Ectodermal cell (in vitro differentiated cells): ENCODE measurements at regions not wholly inside any gene's neighbourhood (a gene's known extent, or its start where the extent isn't known, plus 50 kb on each side); places are given as distances from the start of the nearest gene placed in this dataset.
"Not testable (repeated sequence)": the region's sequence is repeated elsewhere in the genome, so short reads cannot be mapped to it uniquely, and the experiment has no call there.

Experiments
- H3K27ac ChIP-seq: 2 replicates; pipeline ENCODE4 v1.7.0; 2013; ENCODE audit warnings: mild to moderate bottlenecking, low read depth, low read length; ENCODE audit not compliant: insufficient read depth, poor library complexity, severe bottlenecking
- H3K27me3 ChIP-seq: 2 replicates; pipeline ENCODE4 v1.7.0; 2013; ENCODE audit warnings: mild to moderate bottlenecking, low read length; ENCODE audit not compliant: insufficient read depth, control insufficient read depth, poor library complexity, severe bottlenecking
- H3K36me3 ChIP-seq: one replicate; pipeline ENCODE4 v1.7.0; 2013; ENCODE audit warnings: low read length; ENCODE audit not compliant: control insufficient read depth, insufficient read depth
- H3K4me1 ChIP-seq: one replicate; pipeline ENCODE4 v1.7.0; 2013; ENCODE audit warnings: low read length; ENCODE audit not compliant: control insufficient read depth, insufficient read depth
- H3K4me3 ChIP-seq: 2 replicates; pipeline ENCODE4 v1.7.0; 2013; ENCODE audit warnings: low read depth, low read length, control low read depth; ENCODE audit not compliant: insufficient read depth
- H3K9me3 ChIP-seq: 2 replicates; pipeline ENCODE4 v1.7.0; 2013; ENCODE audit warnings: mild to moderate bottlenecking, low read length, moderate library complexity; ENCODE audit not compliant: control insufficient read depth
- WGBS, 2 experiments: methylation state at CpG; one replicate each; pipeline ENCODE4 v1.1.7; 2013; ENCODE audit warnings: missing lambda C conversion rate in 2 of 2; 5-methylcytosine and 5-hydroxymethylcytosine counted together

- H3K27ac ChIP-seq: no peak overlapping the region
- no peaks in the 10 kb centered on the region for H3K9me3 ChIP-seq
- 89 to 97% methylated on average over 2 of the region's 2 CpGs for WGBS, 2 experiments
- H3K27me3 ChIP-seq: no peaks in the 10 kb centered on the region
- H3K36me3 ChIP-seq: no peaks in the 10 kb centered on the region
- H3K4me3 ChIP-seq: no peak overlapping the region
- no peaks in the 10 kb centered on the region for H3K4me1 ChIP-seq
These were observed 133.7 kb upstream of the TENT5A start for GRCh38 chr6:81886157-81886556.

- Histone ChIP-seq H3K36me3 (no peaks in the 10 kb centered on the region), H3K4me3 (no peak overlapping the region), H3K27ac (no peak overlapping the region), H3K27me3 (no peaks in the 10 kb centered on the region), H3K4me1 (no peaks in the 10 kb centered on the region), H3K9me3 (no peaks in the 10 kb centered on the region)
- WGBS, 2 experiments: 92 to 98% methylated on average over 2 to 3 of the region's 4 CpGs
These were observed 129.2 kb upstream of the TENT5A start for GRCh38 chr6:81881660-81882059.

DNA sequence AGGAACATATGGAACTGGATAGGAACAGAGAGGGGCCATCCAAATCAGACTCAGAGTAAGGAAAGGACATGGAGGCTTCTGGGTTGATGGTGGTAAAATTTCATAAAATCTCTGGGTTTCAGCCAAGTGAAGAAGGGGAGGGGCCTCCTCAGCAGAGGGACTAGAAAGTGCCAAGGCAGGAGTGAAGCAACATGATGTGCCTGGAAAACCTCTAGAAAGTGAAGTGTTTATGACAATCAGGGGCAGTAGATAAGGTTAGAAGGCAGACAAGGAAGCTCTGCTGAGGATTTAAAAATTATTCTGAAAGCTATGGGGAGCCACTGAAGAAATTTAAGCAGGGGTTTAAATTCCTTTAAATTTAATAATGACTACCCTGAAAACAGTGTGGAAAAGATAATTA lies 126.0 kb upstream of the TENT5A start:
- Histone ChIP-seq H3K27me3 (no peaks in the 10 kb centered on the region), H3K27ac (no peak overlapping the region), H3K36me3 (no peaks in the 10 kb centered on the region), H3K4me3 (no peak overlapping the region), H3K4me1 (no peaks in the 10 kb centered on the region), H3K9me3 (no peaks in the 10 kb centered on the region)

- WGBS, 2 experiments: 71 to 100% methylated on average over 1 of the region's 1 CpG
- no peaks in the 10 kb centered on the region for H3K4me1 ChIP-seq
These were observed 124.5 kb upstream of the TENT5A start for GRCh38 chr6:81876971-81877370.

GRCh38 chr6:81875782-81876293 lies 123.4 kb upstream of the TENT5A start:
- no peaks in the 10 kb centered on the region for H3K4me1 ChIP-seq
- H3K36me3 ChIP-seq: no peaks in the 10 kb centered on the region
- H3K27me3 ChIP-seq: no peaks in the 10 kb centered on the region
- H3K27ac ChIP-seq: no peak overlapping the region
- 98 to 100% methylated on average over 1 to 2 of the region's 3 CpGs for WGBS, 2 experiments
- H3K4me3 ChIP-seq: no peak overlapping the region
- H3K9me3 ChIP-seq: no peaks in the 10 kb centered on the region

More at GRCh38 chr6:81876971-81877370, 124.5 kb upstream of the TENT5A start:
- H3K4me3 ChIP-seq: no peak overlapping the region
- no peaks in the 10 kb centered on the region for H3K9me3 ChIP-seq
- no peak overlapping the region for H3K27ac ChIP-seq
- no peaks in the 10 kb centered on the region for H3K36me3 ChIP-seq
- H3K27me3 ChIP-seq: no peaks in the 10 kb centered on the region

DNA sequence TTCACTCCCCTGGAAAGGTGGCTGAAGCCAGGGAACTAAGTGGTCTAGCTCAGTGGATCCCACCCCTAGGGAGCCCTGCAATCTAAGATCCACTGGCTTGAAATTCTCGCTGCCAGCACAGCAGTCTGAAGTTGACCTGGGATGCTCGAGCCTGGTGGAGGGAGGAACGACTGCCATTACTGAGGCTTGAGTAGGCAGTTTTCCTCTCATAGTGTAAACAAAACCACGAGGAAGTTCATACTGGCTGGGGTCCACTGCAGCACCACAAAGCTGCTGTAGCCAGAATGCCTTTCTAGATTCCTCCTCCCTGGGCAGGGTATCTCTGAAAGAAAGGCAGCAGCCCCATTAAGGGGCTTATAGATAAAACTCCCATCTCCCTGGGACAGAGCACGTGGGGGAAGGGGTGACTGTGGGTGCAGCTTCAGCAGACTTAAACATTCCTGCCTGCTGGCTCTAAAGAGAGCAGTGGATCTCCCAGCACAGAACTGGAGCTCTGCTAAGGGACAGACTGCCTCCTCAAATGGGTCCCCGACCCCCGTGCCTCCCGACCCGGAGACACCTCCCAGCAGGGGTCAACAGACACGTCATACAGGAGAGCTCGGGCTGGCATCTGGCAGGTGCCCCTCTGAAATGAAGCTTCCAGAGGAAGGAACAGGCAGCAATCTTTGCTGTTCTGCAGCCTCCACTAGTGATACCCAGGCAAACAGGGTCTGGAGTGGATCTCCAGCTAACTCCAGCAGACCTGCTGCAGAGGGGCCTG lies 117.4 kb upstream of the TENT5A start:
- not testable (repeated sequence) for H3K4me3 ChIP-seq, H3K27me3 ChIP-seq, H3K9me3 ChIP-seq, H3K27ac ChIP-seq, H3K36me3 ChIP-seq, H3K4me1 ChIP-seq
- 89 to 92% methylated on average over 11 of the region's 11 CpGs for WGBS, 2 experiments

DNA sequence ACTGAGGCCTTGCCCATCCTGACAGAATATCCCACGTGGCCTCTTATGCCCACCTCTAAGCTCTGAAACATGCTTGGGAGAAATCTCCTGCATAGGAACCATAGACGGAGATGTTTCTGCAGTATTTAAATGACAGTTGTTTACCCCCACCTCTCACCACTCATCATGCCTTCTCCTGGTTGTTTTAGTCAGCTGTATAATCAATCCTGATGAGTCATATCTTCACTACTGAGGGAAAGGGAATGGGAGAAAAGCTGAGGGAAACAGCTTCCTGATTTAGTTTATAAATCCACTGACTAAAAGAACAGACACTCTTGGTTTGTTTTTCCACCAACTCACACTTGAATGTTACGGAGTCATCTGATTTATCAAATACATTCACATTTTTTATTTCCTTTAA lies 113.2 kb upstream of the TENT5A start:
- no peak overlapping the region for H3K4me3 ChIP-seq
- H3K27me3 ChIP-seq: no peaks in the 10 kb centered on the region
- H3K4me1 ChIP-seq: no peaks in the 10 kb centered on the region
- WGBS, 2 experiments: 83 to 85% methylated on average over 3 of the region's 3 CpGs
- no peak overlapping the region for H3K27ac ChIP-seq
- H3K36me3 ChIP-seq: no peaks in the 10 kb centered on the region
- H3K9me3 ChIP-seq: no peaks in the 10 kb centered on the region

DNA sequence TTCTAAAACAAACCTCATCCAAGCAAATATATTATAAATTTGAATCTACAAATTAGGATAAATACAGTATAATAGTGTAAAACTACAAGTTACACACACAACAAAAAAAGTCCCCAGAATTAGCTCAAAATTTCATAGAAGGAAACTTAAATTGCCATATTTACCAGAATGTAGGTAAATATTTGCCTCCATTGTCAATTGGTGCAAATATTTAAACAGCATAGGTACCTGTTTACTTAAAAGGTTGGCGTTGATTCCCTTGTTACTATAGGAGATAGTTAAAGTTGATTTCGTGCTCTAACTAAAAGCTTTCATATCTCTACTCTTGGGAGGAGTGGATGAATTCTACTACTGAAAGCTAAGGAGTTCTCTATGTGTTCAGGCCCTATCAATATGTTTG lies 111.6 kb upstream of the TENT5A start:
- 100% methylated on average over 2 of the region's 2 CpGs; no CpG with 5 or more reads in 1 of the 2 experiments for WGBS, 2 experiments
- no peaks in the 10 kb centered on the region for H3K36me3 ChIP-seq
- H3K27me3 ChIP-seq: no peaks in the 10 kb centered on the region
- no peaks in the 10 kb centered on the region for H3K9me3 ChIP-seq
- no peak overlapping the region for H3K4me3 ChIP-seq
- no peaks in the 10 kb centered on the region for H3K4me1 ChIP-seq
- H3K27ac ChIP-seq: no peak overlapping the region

GRCh38 chr6:81863123-81863522 lies 110.6 kb upstream of the TENT5A start:
- Histone ChIP-seq H3K27me3 (no peaks in the 10 kb centered on the region), H3K27ac (no peak overlapping the region), H3K9me3 (no peaks in the 10 kb centered on the region), H3K36me3 (no peaks in the 10 kb centered on the region), H3K4me3 (no peak overlapping the region), H3K4me1 (no peaks in the 10 kb centered on the region)
- WGBS, 2 experiments: 0% methylated on average over 1 of the region's 1 CpG

GRCh38 chr6:81861281-81861680 lies 108.8 kb upstream of the TENT5A start:
- no peaks in the 10 kb centered on the region for H3K9me3 ChIP-seq
- H3K36me3 ChIP-seq: no peaks in the 10 kb centered on the region
- WGBS, 2 experiments: 77 to 86% methylated on average over 1 of the region's 1 CpG
- H3K4me3 ChIP-seq: no peak overlapping the region
- no peaks in the 10 kb centered on the region for H3K27me3 ChIP-seq
- no peaks in the 10 kb centered on the region for H3K4me1 ChIP-seq
- H3K27ac ChIP-seq: no peak overlapping the region
